ENCODE measurements at regions not wholly inside any gene's neighbourhood (a gene's known extent, or its start where the extent isn't known, plus 50 kb on each side); places are given as distances from the start of the nearest gene placed in this dataset.
"Not testable (repeated sequence)": the region's sequence is repeated elsewhere in the genome, so short reads cannot be mapped to it uniquely, and the experiment has no call there.

GRCh38 chr6:102910701-102911139 is 1517.2 kb downstream of the GRIK2 start:
- not testable (repeated sequence) for TF ChIP-seq CTCF (IDR thresholded peaks at IDR 0.05; ENCODE audit: control extremely low read depth in 1 of 3, insufficient read depth in 1 of 3, low read depth in 1 of 3, low read length in 3 of 3); GTF2F1 (IDR thresholded peaks at IDR 0.05; ENCODE audit: borderline replicate concordance, low read depth, low read length); TAF1 (IDR thresholded peaks at IDR 0.05; ENCODE audit: low read depth, low read length); CHD7 (IDR thresholded peaks at IDR 0.05; ENCODE audit: insufficient replicate concordance, low read length); ZNF274 (IDR thresholded peaks at IDR 0.05; ENCODE audit: borderline replicate concordance, extremely low read depth, low read length); BCL11A (IDR thresholded peaks at IDR 0.05; ENCODE audit: low read depth in 2 of 2, low read length in 2 of 2); RFX5 (IDR thresholded peaks at IDR 0.05; ENCODE audit: borderline replicate concordance, low read depth, low read length); EZH2 (IDR thresholded peaks at IDR 0.05; ENCODE audit: low read depth, low read length, severe bottlenecking); EP300 (IDR thresholded peaks at IDR 0.05; ENCODE audit: borderline replicate concordance in 1 of 2, low read depth in 2 of 2, low read length in 2 of 2); TEAD4 (IDR thresholded peaks at IDR 0.05; ENCODE audit: low read depth, low read length); CBX5 (IDR thresholded peaks at IDR 0.05; ENCODE audit: low read depth, low read length); TCF12 (IDR thresholded peaks at IDR 0.05; ENCODE audit: low read depth, low read length)

Measured in H1 (cell line).